Glutamatergic neuron (in vitro differentiated cells): ENCODE measurements at regions not wholly inside any gene's neighbourhood (a gene's known extent, or its start where the extent isn't known, plus 50 kb on each side); places are given as distances from the start of the nearest gene placed in this dataset.
"Not testable (repeated sequence)": the region's sequence is repeated elsewhere in the genome, so short reads cannot be mapped to it uniquely, and the experiment has no call there.

Source experiments
- DNase-seq: peaks from one replicate; pipeline ENCODE4 v3.0.0; 2022
- H3K27ac Mint-ChIP-seq: one replicate; pipeline ENCODE4 v1.8.0; 2020; ENCODE audit warnings: mild to moderate bottlenecking, mixed read lengths, inconsistent platforms; ENCODE audit not compliant: unreplicated experiment
- H3K27me3 Mint-ChIP-seq: one replicate; pipeline ENCODE4 v1.8.0; 2020; ENCODE audit warnings: mild to moderate bottlenecking, moderate library complexity, mixed read lengths, inconsistent platforms; ENCODE audit not compliant: unreplicated experiment
- H3K36me3 Mint-ChIP-seq: one replicate; pipeline ENCODE4 v1.8.0; 2020; ENCODE audit warnings: mild to moderate bottlenecking, mixed read lengths, inconsistent platforms; ENCODE audit not compliant: unreplicated experiment
- H3K4me1 Mint-ChIP-seq: one replicate; pipeline ENCODE4 v1.8.0; 2020; ENCODE audit warnings: mild to moderate bottlenecking, low read depth, mixed read lengths, inconsistent platforms; ENCODE audit not compliant: unreplicated experiment
- H3K4me3 Mint-ChIP-seq: one replicate; pipeline ENCODE4 v1.8.0; 2020; ENCODE audit warnings: mild to moderate bottlenecking, mixed read lengths, inconsistent platforms; ENCODE audit not compliant: unreplicated experiment
- H3K9me3 Mint-ChIP-seq: one replicate; pipeline ENCODE4 v1.8.0; 2020; ENCODE audit warnings: mild to moderate bottlenecking, moderate library complexity, mixed read lengths, inconsistent platforms; ENCODE audit not compliant: unreplicated experiment
- TF ChIP-seq, protein P1 (sequence below): fragments of 200-600 bp; sonication (generic); IDR thresholded peaks from one replicate; pipeline ENCODE4 v1.5.0; 2021; ENCODE audit not compliant: partially characterized antibody, unreplicated experiment

- Mint-ChIP-seq H3K36me3 (peaks cover 6% of the 10 kb centered on the region), H3K27me3 (no peaks in the 10 kb centered on the region), H3K4me1 (peaks cover 6% of the 10 kb centered on the region), H3K27ac (no peak overlapping the region), H3K9me3 (peaks cover 1% of the 10 kb centered on the region), H3K4me3 (no peak overlapping the region)
- no peak for DNase-seq
- TF ChIP-seq, protein P1, sequence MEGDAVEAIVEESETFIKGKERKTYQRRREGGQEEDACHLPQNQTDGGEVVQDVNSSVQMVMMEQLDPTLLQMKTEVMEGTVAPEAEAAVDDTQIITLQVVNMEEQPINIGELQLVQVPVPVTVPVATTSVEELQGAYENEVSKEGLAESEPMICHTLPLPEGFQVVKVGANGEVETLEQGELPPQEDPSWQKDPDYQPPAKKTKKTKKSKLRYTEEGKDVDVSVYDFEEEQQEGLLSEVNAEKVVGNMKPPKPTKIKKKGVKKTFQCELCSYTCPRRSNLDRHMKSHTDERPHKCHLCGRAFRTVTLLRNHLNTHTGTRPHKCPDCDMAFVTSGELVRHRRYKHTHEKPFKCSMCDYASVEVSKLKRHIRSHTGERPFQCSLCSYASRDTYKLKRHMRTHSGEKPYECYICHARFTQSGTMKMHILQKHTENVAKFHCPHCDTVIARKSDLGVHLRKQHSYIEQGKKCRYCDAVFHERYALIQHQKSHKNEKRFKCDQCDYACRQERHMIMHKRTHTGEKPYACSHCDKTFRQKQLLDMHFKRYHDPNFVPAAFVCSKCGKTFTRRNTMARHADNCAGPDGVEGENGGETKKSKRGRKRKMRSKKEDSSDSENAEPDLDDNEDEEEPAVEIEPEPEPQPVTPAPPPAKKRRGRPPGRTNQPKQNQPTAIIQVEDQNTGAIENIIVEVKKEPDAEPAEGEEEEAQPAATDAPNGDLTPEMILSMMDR: no peak
Measured at GRCh38 chr18:30852980-30853379, 189.6 kb downstream of the DSC3 start.

GRCh38 chr18:30852541-30852940 is 190.0 kb downstream of the DSC3 start:
- no peaks in the 10 kb centered on the region for H3K27me3 Mint-ChIP-seq
- no peak overlapping the region for H3K27ac Mint-ChIP-seq
- H3K36me3 Mint-ChIP-seq: peaks cover 7% of the 10 kb centered on the region
- H3K4me1 Mint-ChIP-seq: peaks cover 3% of the 10 kb centered on the region
- peaks cover 1% of the 10 kb centered on the region for H3K9me3 Mint-ChIP-seq
- DNase-seq: no peak
- no peak overlapping the region for H3K4me3 Mint-ChIP-seq
- TF ChIP-seq, protein P1: no peak

- not testable (repeated sequence) for H3K27ac Mint-ChIP-seq, H3K27me3 Mint-ChIP-seq, H3K36me3 Mint-ChIP-seq, H3K4me3 Mint-ChIP-seq, H3K4me1 Mint-ChIP-seq, H3K9me3 Mint-ChIP-seq, DNase-seq
Measured at GRCh38 chr18:30839056-30839561, 203.4 kb downstream of the DSC3 start.

GRCh38 chr18:30828700-30829099 is 213.8 kb downstream of the DSC3 start:
- TF ChIP-seq, protein P1: no peak
- Mint-ChIP-seq H3K27ac (no peak overlapping the region), H3K27me3 (no peaks in the 10 kb centered on the region), H3K9me3 (no peaks in the 10 kb centered on the region), H3K4me3 (no peak overlapping the region), H3K4me1 (no peaks in the 10 kb centered on the region), H3K36me3 (no peaks in the 10 kb centered on the region)
- DNase-seq: no peak

DNA sequence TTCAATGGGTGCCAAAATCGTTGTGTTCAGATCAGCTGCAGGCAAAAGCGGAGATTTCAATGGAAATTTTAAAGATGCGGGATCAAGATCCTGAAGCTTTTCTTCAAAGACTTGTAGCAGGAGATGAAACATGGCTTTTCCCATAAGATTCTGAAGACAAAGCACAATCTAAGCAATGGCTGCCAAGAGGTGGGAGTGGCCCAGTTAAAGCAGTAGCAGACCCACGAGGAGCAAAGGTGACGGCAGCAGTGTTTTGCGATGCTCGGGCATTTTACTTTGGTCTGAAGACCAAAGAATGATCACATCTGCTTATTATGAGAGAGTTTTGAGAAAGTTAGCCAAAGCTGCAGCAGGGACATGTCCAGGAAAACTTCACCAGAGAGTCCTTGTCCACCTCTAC is 222.9 kb downstream of the DSC3 start:
- H3K4me3 Mint-ChIP-seq: no peak overlapping the region
- H3K9me3 Mint-ChIP-seq: no peaks in the 10 kb centered on the region
- H3K4me1 Mint-ChIP-seq: no peaks in the 10 kb centered on the region
- H3K36me3 Mint-ChIP-seq: no peaks in the 10 kb centered on the region
- no peak overlapping the region for H3K27ac Mint-ChIP-seq
- H3K27me3 Mint-ChIP-seq: no peaks in the 10 kb centered on the region
- DNase-seq: no peak
- TF ChIP-seq, protein P1: no peak

- Mint-ChIP-seq H3K9me3 (no peaks in the 10 kb centered on the region), H3K27ac (no peak overlapping the region), H3K4me3 (no peak overlapping the region), H3K4me1 (no peaks in the 10 kb centered on the region), H3K27me3 (no peaks in the 10 kb centered on the region), H3K36me3 (no peaks in the 10 kb centered on the region)
- TF ChIP-seq, protein P1: no peak
- no peak for DNase-seq
Measured at GRCh38 chr18:30814446-30814845, 228.1 kb downstream of the DSC3 start.
